Transverse colon (tissue), 4 donors: ENCODE measurements at regions not wholly inside any gene's neighbourhood (a gene's known extent, or its start where the extent isn't known, plus 50 kb on each side); places are given as distances from the start of the nearest gene placed in this dataset.

Source experiments
- DNase-seq: peaks from one replicate; pipeline ENCODE4 v3.0.0-alpha.2; 2019
- H3K27ac ChIP-seq, 4 donors: fragments of 200-600 bp; sonication (generic); 2 replicates each; pipeline ENCODE4 v1.5.1; 2016 to 2018; ENCODE audit warnings: inconsistent platforms in 4 of 4
- H3K27me3 ChIP-seq: fragments of 200-600 bp; sonication (generic); 2 replicates; pipeline ENCODE4 v1.5.1; 2017; ENCODE audit warnings: inconsistent platforms
- H3K36me3 ChIP-seq, 4 donors: fragments of 200-600 bp; sonication (generic); 2 replicates each; pipeline ENCODE4 v1.5.1; 2017 to 2019; ENCODE audit warnings: inconsistent platforms in 4 of 4
- H3K4me1 ChIP-seq, 4 donors: fragments of 200-600 bp; sonication (generic); 2 replicates each; pipeline ENCODE4 v1.5.1; 2017 to 2020; ENCODE audit warnings: inconsistent platforms in 4 of 4
- H3K4me3 ChIP-seq, 4 donors: fragments of 200-600 bp; sonication (generic); 1 replicate in 1 of 4; 2 replicates in 3 of 4; pipeline versions ENCODE4 v1.5.1 to v1.6.1; 2017 to 2019; ENCODE audit warnings: inconsistent platforms in 4 of 4
- H3K9me3 ChIP-seq, 2 donors: fragments of 200-600 bp; sonication (generic); 2 replicates each; pipeline ENCODE4 v1.5.1; 2017 to 2019; ENCODE audit warnings: inconsistent platforms in 2 of 2
- EP300 ChIP-seq: sonication (generic); formaldehyde crosslinking; IDR thresholded peaks from one replicate; pipeline ENCODE4 v1.6.1; 2017; ENCODE audit warnings: antibody characterized with exemption, low read depth
- POLR2A ChIP-seq: fragments of 450-650 bp; IDR thresholded peaks from one replicate; pipeline ENCODE4 v1.6.1; 2016; ENCODE audit warnings: antibody characterized with exemption, mild to moderate bottlenecking, moderate library complexity
- POLR2AphosphoS5 ChIP-seq, 3 donors: sonication (generic); formaldehyde crosslinking; IDR thresholded peaks; one replicate each; pipeline ENCODE4 v1.6.1; 2016; ENCODE audit warnings: antibody characterized with exemption in 3 of 3
- WGBS, 2 donors: methylation state at CpG; one replicate each; pipeline ENCODE4 v1.1.5; 2018; ENCODE audit warnings: low coverage in 1 of 2; 5-methylcytosine and 5-hydroxymethylcytosine counted together
- in situ Hi-C, 4 donors: fragments of 200-750 bp; cut with MboI; loops; one replicate each; pipeline versions ENCODE4 v1.15.0 to v1.15.1; 2017; ENCODE audit warnings: low sequenced_read_pairs in 3 of 4, low pct_ligation_motif_present in 1 of 4, low pct_unique_long_range_greater_than_20kb in 1 of 4
- intact Hi-C: fragments of 100-400 bp; cut with DNase I; formaldehyde crosslinking; loops from one replicate; pipeline ENCODE4 v1.15.1; 2023; ENCODE audit warnings: low total_unique reads
- TF ChIP-seq, protein P1 (sequence below), 5 experiments: fragments of 200-600 bp in 3 of 5; fragments of 450-650 bp in 2 of 5; sonication (generic) in 3 of 5; IDR thresholded peaks; 1 replicate in 2 of 5; 2 replicates in 3 of 5; pipeline ENCODE4 v1.5.1; 2016 to 2017; ENCODE audit warnings: antibody characterized with exemption in 5 of 5, inconsistent platforms in 3 of 5, mild to moderate bottlenecking in 2 of 5, moderate library complexity in 1 of 5

DNA sequence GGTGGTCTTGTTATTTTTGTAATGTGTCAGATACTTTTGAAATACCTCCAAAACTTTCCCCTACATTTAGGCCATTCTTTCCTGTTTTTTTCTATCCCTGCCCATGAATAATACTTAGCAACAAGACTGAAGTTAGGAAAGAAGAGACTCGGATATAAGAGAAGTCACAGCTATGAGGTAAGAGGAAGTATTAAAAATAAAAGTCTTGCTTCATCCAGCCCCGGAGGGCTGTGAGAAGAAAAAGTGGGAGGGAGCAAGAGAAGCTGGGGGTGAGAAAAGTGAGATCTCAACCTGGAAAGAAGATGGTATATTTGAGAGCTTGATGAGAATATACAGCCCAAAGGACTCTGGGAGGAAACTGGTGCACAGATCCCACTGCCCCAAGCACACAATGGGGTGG lies 213.5 kb upstream of the CDIN1 start:
- no peaks in the 10 kb centered on the region for H3K9me3 ChIP-seq
- H3K36me3 ChIP-seq = no peaks in the 10 kb centered on the region
- in situ Hi-C loops = no loop called here
- H3K4me3 ChIP-seq = no peak overlapping the region
- H3K27ac ChIP-seq = no peak overlapping the region
- intact Hi-C loops = no loop called here
- WGBS, 2 donors = 42 to 43% methylated on average over 2 of the region's 2 CpGs
- H3K4me1 ChIP-seq = no peaks in the 10 kb centered on the region
- no peak for DNase-seq
- no peaks in the 10 kb centered on the region for H3K27me3 ChIP-seq
- TF ChIP-seq EP300 (no peak), POLR2A (no peak), POLR2AphosphoS5 (IDR thresholded peaks at IDR 0.05) (no peak)
- TF ChIP-seq, protein P1, sequence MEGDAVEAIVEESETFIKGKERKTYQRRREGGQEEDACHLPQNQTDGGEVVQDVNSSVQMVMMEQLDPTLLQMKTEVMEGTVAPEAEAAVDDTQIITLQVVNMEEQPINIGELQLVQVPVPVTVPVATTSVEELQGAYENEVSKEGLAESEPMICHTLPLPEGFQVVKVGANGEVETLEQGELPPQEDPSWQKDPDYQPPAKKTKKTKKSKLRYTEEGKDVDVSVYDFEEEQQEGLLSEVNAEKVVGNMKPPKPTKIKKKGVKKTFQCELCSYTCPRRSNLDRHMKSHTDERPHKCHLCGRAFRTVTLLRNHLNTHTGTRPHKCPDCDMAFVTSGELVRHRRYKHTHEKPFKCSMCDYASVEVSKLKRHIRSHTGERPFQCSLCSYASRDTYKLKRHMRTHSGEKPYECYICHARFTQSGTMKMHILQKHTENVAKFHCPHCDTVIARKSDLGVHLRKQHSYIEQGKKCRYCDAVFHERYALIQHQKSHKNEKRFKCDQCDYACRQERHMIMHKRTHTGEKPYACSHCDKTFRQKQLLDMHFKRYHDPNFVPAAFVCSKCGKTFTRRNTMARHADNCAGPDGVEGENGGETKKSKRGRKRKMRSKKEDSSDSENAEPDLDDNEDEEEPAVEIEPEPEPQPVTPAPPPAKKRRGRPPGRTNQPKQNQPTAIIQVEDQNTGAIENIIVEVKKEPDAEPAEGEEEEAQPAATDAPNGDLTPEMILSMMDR (IDR thresholded peaks at IDR 0.05) = no peak

DNA sequence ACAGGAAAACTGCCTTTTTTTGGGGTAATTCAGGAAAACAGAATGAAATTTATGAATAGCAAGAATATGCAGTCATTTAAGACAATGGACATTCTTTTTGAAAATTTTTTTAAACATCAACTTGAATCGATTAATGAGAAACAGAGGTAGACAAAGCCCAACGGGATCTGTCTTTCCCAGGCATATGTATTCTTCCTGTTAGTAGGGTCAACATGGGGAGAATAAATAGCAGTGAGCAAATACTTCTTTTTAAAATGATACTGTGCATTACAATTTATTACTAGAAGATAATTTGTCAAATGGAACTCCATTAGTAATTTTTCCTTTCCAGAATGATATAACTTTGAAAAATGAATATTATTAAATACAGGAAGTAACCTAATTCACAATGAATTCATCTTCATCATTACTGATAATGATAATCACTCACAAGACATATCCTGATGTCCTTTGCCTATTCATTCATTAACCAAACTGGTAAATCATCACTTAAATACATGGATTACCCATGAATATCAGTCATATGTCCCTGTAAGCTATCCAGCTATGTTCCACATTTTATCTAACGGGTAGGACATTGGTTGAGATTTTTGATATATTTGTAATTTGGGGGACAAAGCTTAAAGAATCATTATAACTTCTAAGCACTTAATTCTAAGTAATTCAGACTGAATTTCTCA lies 209.2 kb upstream of the CDIN1 start:
- Histone ChIP-seq H3K4me3 (no peak overlapping the region), H3K27me3 (no peaks in the 10 kb centered on the region), H3K9me3 (no peaks in the 10 kb centered on the region), H3K27ac (no peak overlapping the region), H3K4me1 (no peaks in the 10 kb centered on the region), H3K36me3 (no peaks in the 10 kb centered on the region)
- DNase-seq = no peak
- TF ChIP-seq, protein P1 (IDR thresholded peaks at IDR 0.05) = no peak
- TF ChIP-seq POLR2A = no peak
- no peak for TF ChIP-seq POLR2AphosphoS5 (IDR thresholded peaks at IDR 0.05)
- no peak for TF ChIP-seq EP300
- intact Hi-C loops = no loop called here
- WGBS, 2 donors = 77 to 78% methylated on average over 3 of the region's 3 CpGs
- in situ Hi-C loops = no loop called here

- H3K9me3 ChIP-seq = no peaks in the 10 kb centered on the region
- no peaks in the 10 kb centered on the region for H3K27me3 ChIP-seq
- H3K27ac ChIP-seq = no peak overlapping the region
- H3K4me1 ChIP-seq = no peaks in the 10 kb centered on the region
- DNase-seq = no peak
- in situ Hi-C loops = no loop called here
- H3K36me3 ChIP-seq = no peaks in the 10 kb centered on the region
- H3K4me3 ChIP-seq = no peak overlapping the region
- intact Hi-C loops = no loop called here
- TF ChIP-seq, protein P1 (IDR thresholded peaks at IDR 0.05) = no peak
- no peak for TF ChIP-seq POLR2AphosphoS5 (IDR thresholded peaks at IDR 0.05)
These were observed 208.7 kb upstream of the CDIN1 start for GRCh38 chr15:36370731-36371112.

GRCh38 chr15:36371509-36371908 lies 207.9 kb upstream of the CDIN1 start:
- in situ Hi-C loops = no loop called here
- no peak overlapping the region for H3K4me3 ChIP-seq
- H3K9me3 ChIP-seq = no peaks in the 10 kb centered on the region
- H3K27ac ChIP-seq = no peak overlapping the region
- no peaks in the 10 kb centered on the region for H3K27me3 ChIP-seq
- no peak for TF ChIP-seq POLR2A
- TF ChIP-seq POLR2AphosphoS5 (IDR thresholded peaks at IDR 0.05) = no peak
- TF ChIP-seq, protein P1 (IDR thresholded peaks at IDR 0.05) = no peak
- TF ChIP-seq EP300 = no peak
- no peaks in the 10 kb centered on the region for H3K36me3 ChIP-seq
- H3K4me1 ChIP-seq = no peaks in the 10 kb centered on the region
- intact Hi-C loops = no loop called here
- no peak for DNase-seq
